Epithelial cell of esophagus (primary cell): ENCODE measurements at regions not wholly inside any gene's neighbourhood (a gene's known extent, or its start where the extent isn't known, plus 50 kb on each side); places are given as distances from the start of the nearest gene placed in this dataset.

Experiments
- DNase-seq: peaks from one replicate; pipeline ENCODE4 v3.0.0; 2010; ENCODE audit warnings: low read depth
- H3K4me3 ChIP-seq: 2 replicates; pipeline ENCODE4 v1.5.1; 2011; ENCODE audit warnings: mild to moderate bottlenecking, low read length, control low read depth
- CTCF ChIP-seq: IDR thresholded peaks from 2 replicates; pipeline ENCODE4 v1.5.1; 2011; ENCODE audit warnings: low read depth, mild to moderate bottlenecking, low read length, control low read depth, inconsistent platforms; ENCODE audit not compliant: insufficient read depth; ENCODE audit errors: missing control alignments

- peak; percentile 54 for TF ChIP-seq CTCF
- DNase-seq: peak; percentile 49
Observed at GRCh38 chr12:42804928-42805327, 215.4 kb upstream of the PRICKLE1 start.

GRCh38 chr12:42802785-42803189, 213.2 kb upstream of the PRICKLE1 start:
- no peak for TF ChIP-seq CTCF
- no peak for DNase-seq
- H3K4me3 ChIP-seq: no peak overlapping the region

More at GRCh38 chr12:42804928-42805327, 215.4 kb upstream of the PRICKLE1 start:
- H3K4me3 ChIP-seq: no peak overlapping the region

GRCh38 chr12:42801271-42801670, 211.7 kb upstream of the PRICKLE1 start:
- no peak for DNase-seq
- no peak for TF ChIP-seq CTCF
- no peak overlapping the region for H3K4me3 ChIP-seq

GRCh38 chr12:42799966-42800365, 210.4 kb upstream of the PRICKLE1 start:
- no peak for DNase-seq
- no peak for TF ChIP-seq CTCF
- H3K4me3 ChIP-seq: no peak overlapping the region

GRCh38 chr12:42798811-42799438, 209.4 kb upstream of the PRICKLE1 start:
- no peak for DNase-seq
- no peak overlapping the region for H3K4me3 ChIP-seq
- no peak for TF ChIP-seq CTCF

- DNase-seq: peak; percentile 5
- no peak for TF ChIP-seq CTCF
- no peak overlapping the region for H3K4me3 ChIP-seq
Observed at GRCh38 chr12:42794806-42795205, 205.3 kb upstream of the PRICKLE1 start.

- DNase-seq: no peak
- no peak for TF ChIP-seq CTCF
- H3K4me3 ChIP-seq: no peak overlapping the region
Observed at GRCh38 chr12:42793166-42793565, 203.6 kb upstream of the PRICKLE1 start.
